HepG2 (cell line): ENCODE measurements at regions not wholly inside any gene's neighbourhood (a gene's known extent, or its start where the extent isn't known, plus 50 kb on each side); places are given as distances from the start of the nearest gene placed in this dataset.

ENCODE experiments used
- ATAC-seq: fragments of 200-7000 bp; cut with Tn5 transposase; 3 replicates; pipeline ENCODE4 v1.9.1; 2020; ENCODE audit warnings: mild to moderate bottlenecking, moderate library complexity
- BruUV-seq: library from RNA; stranded (reverse); fragments of 400-500 nt; replicated peaks from 2 replicates; lab custom pipeline; 2021; lab: Mats Ljungman, UMichigan
- CTCF ChIA-PET: fragments of 300-600 bp; formaldehyde crosslinking; extraction: SDS; loops from one replicate; lab custom pipeline; 2021; ENCODE audit warnings: low total read pairs, inconsistent platforms, low intra/inter-chr PET ratio; lab: Yijun Ruan, JAX
- POLR2A ChIA-PET: fragments of 350-600 bp; sonication (Branson Sonifier 250); formaldehyde crosslinking; loops from one replicate; lab custom pipeline; 2020; ENCODE audit warnings: antibody characterized with exemption, inconsistent platforms; lab: Yijun Ruan, JAX
- DNase-seq: peaks from one replicate; pipeline ENCODE4 v3.0.0-alpha.2; 2015; ENCODE audit warnings: low spot score
- FAIRE-seq: peaks from 3 replicates; lab custom pipeline; 2011; peaks lifted over from hg19 to GRCh38; lab: Jason Lieb, UNC
- H2AFZ ChIP-seq: one replicate; pipeline ENCODE4 v1.6.1; 2011; ENCODE audit warnings: low read length, inconsistent platforms
- H3K27ac ChIP-seq: fragments of 300-600 bp; 3 replicates; pipeline ENCODE4 v1.8.0; 2011; ENCODE audit warnings: mixed run types, mild to moderate bottlenecking, mixed read lengths, low read length, inconsistent platforms; ENCODE audit not compliant: insufficient read depth; ENCODE audit errors: extremely low read length
- H3K27me3 ChIP-seq, 2 experiments: fragments of 200-600 bp in 1 of 2; 2 replicates in 1 of 2; 3 replicates in 1 of 2; pipeline versions ENCODE4 v1.6.0 to v1.8.0; 2011; ENCODE audit warnings: low read length in 2 of 2, mild to moderate bottlenecking in 2 of 2, moderate library complexity in 2 of 2, inconsistent platforms in 1 of 2; ENCODE audit not compliant: insufficient read depth in 2 of 2, control insufficient read depth in 1 of 2
- H3K36me3 ChIP-seq, 2 experiments: fragments of 200-600 bp in 1 of 2; replicated peaks in 1 of 2; 2 replicates in 1 of 2; 3 replicates in 1 of 2; pipeline versions ENCODE4 v1.5.1 to v1.8.0; 2011; ENCODE audit warnings: low read length in 2 of 2, inconsistent platforms in 1 of 2; ENCODE audit not compliant: insufficient read depth in 2 of 2, control insufficient read depth in 1 of 2
- H3K4me1 ChIP-seq: 2 replicates; pipeline ENCODE4 v1.5.1; 2012; ENCODE audit warnings: low read length, inconsistent platforms; ENCODE audit not compliant: insufficient read depth
- H3K4me2 ChIP-seq: 2 replicates; pipeline ENCODE4 v1.6.0; 2011; ENCODE audit warnings: low read depth, low read length, inconsistent platforms
- H3K4me3 ChIP-seq, 3 experiments: fragments of 200-600 bp in 1 of 3; sonication (generic), shearing (Covaris generic) in 1 of 3; replicated peaks in 1 of 3; 2 replicates each; pipeline ENCODE4 v1.5.1; 2011 to 2016; ENCODE audit warnings: low read length in 3 of 3, inconsistent platforms in 2 of 3, low read depth in 2 of 3, mild to moderate bottlenecking in 2 of 3, control low read depth in 1 of 3, mixed read lengths in 1 of 3; ENCODE audit not compliant: insufficient read depth in 1 of 3
- H3K79me2 ChIP-seq: one replicate; pipeline ENCODE4 v1.6.1; 2011; ENCODE audit warnings: low read length, inconsistent platforms; ENCODE audit not compliant: insufficient read depth
- H3K9ac ChIP-seq: 2 replicates; pipeline ENCODE4 v1.6.0; 2011; ENCODE audit warnings: mild to moderate bottlenecking, low read depth, low read length, inconsistent platforms; ENCODE audit not compliant: insufficient read depth
- H3K9me3 ChIP-seq: 2 replicates; pipeline ENCODE4 v1.5.1; 2012; ENCODE audit warnings: mild to moderate bottlenecking, low read length
- H4K20me1 ChIP-seq: 2 replicates; pipeline ENCODE4 v1.6.0; 2011; ENCODE audit warnings: inconsistent platforms, mild to moderate bottlenecking, low read length, moderate library complexity; ENCODE audit not compliant: insufficient read depth
- CEBPB ChIP-seq: IDR thresholded peaks from 2 replicates; pipeline ENCODE4 v1.6.1; 2011; ENCODE audit warnings: low read depth, low read length, improper control_type of control experiment, borderline replicate concordance
- HCFC1 ChIP-seq: fragments of 150-350 bp; IDR thresholded peaks from 2 replicates; pipeline ENCODE4 v1.6.1; 2014; ENCODE audit warnings: low read depth, low read length
- NFYB ChIP-seq: sonication (generic); formaldehyde crosslinking; IDR thresholded peaks from 2 replicates; pipeline ENCODE4 v1.4.0; 2020; ENCODE audit warnings: missing genetic modification reagents
- WGBS: methylation state at CpG from one replicate; pipeline ENCODE4 v1.1.6; 2017; ENCODE audit warnings: low lambda C conversion rate; 5-methylcytosine and 5-hydroxymethylcytosine counted together
- in situ Hi-C: cut with HindIII; loops from 2 replicates; pipeline ENCODE4 v1.10.0; 2017; ENCODE audit warnings: low pct_unique_long_range_greater_than_20kb; ENCODE audit not compliant: extremely low pct_ligation_motif_present
- intact Hi-C: fragments of 100-400 bp; cut with micrococcal nuclease; formaldehyde crosslinking; loops from one replicate; pipeline ENCODE4 v1.10.0; 2022; ENCODE audit not compliant: unreplicated experiment
- TF ChIP-seq, protein P1 (sequence below), 2 experiments: IDR thresholded peaks; 2 replicates each; pipeline ENCODE4 v1.6.1; 2011 to 2012; ENCODE audit warnings: low read length in 2 of 2, borderline replicate concordance in 1 of 2, low read depth in 1 of 2, mild to moderate bottlenecking in 1 of 2, moderate library complexity in 1 of 2

DNA sequence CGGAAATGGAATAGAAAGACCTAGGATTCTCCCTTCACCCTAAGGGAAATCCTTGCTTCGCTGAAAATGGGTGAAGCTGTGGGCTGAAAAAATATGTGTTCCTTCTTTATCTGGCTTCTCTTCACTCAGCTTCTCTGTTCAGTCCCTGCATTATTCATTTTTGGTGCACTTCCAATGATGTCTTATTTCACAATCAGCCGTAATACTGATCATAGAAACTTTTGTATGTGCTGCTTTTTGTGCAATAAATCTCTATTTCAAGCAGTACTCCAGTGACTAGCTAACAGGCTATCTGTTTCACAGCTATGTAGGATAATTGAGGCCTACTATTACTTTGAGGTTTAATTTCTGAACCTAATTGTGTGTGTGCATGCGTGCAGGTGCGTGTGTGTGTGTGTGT, 144.6 kb downstream of the FOXL1 start:
- POLR2A ChIA-PET: no interaction called here
- no peaks in the 10 kb centered on the region for H3K4me1 ChIP-seq
- CTCF ChIA-PET: no interaction called here
- H3K9ac ChIP-seq: no peak overlapping the region
- DNase-seq: no peak
- H3K27ac ChIP-seq: no peak overlapping the region
- in situ Hi-C loops: no loop called here
- no peak for FAIRE-seq
- no peaks in the 10 kb centered on the region for H3K9me3 ChIP-seq
- H3K4me2 ChIP-seq: no peak overlapping the region
- intact Hi-C loops: no loop called here
- H3K36me3 ChIP-seq: no peaks in the 10 kb centered on the region
- no peak overlapping the region for H2AFZ ChIP-seq
- TF ChIP-seq CEBPB: peak; percentile 41; the same call in 1 of the 2 replicates
- no peak for TF ChIP-seq HCFC1
- no peaks in the 10 kb centered on the region for H3K79me2 ChIP-seq
- H4K20me1 ChIP-seq: no peaks in the 10 kb centered on the region; the same call in 1 of the 2 replicates
- 3% methylated on average over 5 of the region's 5 CpGs for WGBS
- peaks cover 3 to 74% of the 10 kb centered on the region in 2 experiments for H3K27me3 ChIP-seq
- no peak for ATAC-seq
- no peak overlapping the region for H3K4me3 ChIP-seq
- no TSS peak for BruUV-seq

DNA sequence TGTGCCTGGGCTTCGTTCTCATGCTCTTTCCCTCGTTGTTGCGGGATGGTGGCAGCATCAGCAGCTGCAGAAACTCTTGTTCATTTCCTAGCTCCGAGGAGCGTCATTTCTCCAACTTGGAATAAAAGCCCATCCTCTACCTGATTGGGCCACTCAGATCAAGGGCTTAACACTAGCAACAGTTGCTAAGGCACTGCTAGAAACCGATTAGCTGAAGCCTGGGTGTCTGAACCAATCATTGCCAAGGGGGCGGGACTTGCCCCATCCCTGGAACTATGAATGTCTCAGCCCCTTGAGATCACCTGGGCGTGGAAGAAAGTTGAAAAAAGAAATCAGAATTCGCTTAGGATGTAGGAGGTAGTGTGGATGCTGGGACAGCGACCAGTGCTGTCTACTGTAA, 145.3 kb downstream of the FOXL1 start:
- Histone ChIP-seq H3K4me1 (no peaks in the 10 kb centered on the region), H4K20me1 (no peaks in the 10 kb centered on the region; the same call in 1 of the 2 replicates), H3K4me3 (no peak overlapping the region), H3K79me2 (no peaks in the 10 kb centered on the region)
- POLR2A ChIA-PET: no interaction called here
- TF ChIP-seq, protein P1, sequence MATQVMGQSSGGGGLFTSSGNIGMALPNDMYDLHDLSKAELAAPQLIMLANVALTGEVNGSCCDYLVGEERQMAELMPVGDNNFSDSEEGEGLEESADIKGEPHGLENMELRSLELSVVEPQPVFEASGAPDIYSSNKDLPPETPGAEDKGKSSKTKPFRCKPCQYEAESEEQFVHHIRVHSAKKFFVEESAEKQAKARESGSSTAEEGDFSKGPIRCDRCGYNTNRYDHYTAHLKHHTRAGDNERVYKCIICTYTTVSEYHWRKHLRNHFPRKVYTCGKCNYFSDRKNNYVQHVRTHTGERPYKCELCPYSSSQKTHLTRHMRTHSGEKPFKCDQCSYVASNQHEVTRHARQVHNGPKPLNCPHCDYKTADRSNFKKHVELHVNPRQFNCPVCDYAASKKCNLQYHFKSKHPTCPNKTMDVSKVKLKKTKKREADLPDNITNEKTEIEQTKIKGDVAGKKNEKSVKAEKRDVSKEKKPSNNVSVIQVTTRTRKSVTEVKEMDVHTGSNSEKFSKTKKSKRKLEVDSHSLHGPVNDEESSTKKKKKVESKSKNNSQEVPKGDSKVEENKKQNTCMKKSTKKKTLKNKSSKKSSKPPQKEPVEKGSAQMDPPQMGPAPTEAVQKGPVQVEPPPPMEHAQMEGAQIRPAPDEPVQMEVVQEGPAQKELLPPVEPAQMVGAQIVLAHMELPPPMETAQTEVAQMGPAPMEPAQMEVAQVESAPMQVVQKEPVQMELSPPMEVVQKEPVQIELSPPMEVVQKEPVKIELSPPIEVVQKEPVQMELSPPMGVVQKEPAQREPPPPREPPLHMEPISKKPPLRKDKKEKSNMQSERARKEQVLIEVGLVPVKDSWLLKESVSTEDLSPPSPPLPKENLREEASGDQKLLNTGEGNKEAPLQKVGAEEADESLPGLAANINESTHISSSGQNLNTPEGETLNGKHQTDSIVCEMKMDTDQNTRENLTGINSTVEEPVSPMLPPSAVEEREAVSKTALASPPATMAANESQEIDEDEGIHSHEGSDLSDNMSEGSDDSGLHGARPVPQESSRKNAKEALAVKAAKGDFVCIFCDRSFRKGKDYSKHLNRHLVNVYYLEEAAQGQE (IDR thresholded peaks at IDR 0.05; ENCODE audit: borderline replicate concordance in 1 of 2, low read depth in 1 of 2, low read length in 2 of 2): no peak
- peak; percentile 41; the same call in 1 of the 2 replicates for TF ChIP-seq NFYB (CRISPR knock-in tag)
- TF ChIP-seq, all 625 proteins: peak for 1
- Histone ChIP-seq H3K27me3 (peaks cover 3 to 76% of the 10 kb centered on the region in 2 experiments), H2AFZ (no peak overlapping the region), H3K36me3 (no peaks in the 10 kb centered on the region), H3K9me3 (no peaks in the 10 kb centered on the region), H3K4me2 (no peak overlapping the region), H3K27ac (no peak overlapping the region), H3K9ac (no peak overlapping the region)
- DNase-seq (no peak), ATAC-seq (no peak), FAIRE-seq (no peak)
- intact Hi-C loops: no loop called here
- CTCF ChIA-PET: no interaction called here
- no TSS peak for BruUV-seq
- in situ Hi-C loops: no loop called here
- WGBS: 7% methylated on average over 10 of the region's 10 CpGs
